ENCODE measurements at regions not wholly inside any gene's neighbourhood (a gene's known extent, or its start where the extent isn't known, plus 50 kb on each side); places are given as distances from the start of the nearest gene placed in this dataset.

DNA sequence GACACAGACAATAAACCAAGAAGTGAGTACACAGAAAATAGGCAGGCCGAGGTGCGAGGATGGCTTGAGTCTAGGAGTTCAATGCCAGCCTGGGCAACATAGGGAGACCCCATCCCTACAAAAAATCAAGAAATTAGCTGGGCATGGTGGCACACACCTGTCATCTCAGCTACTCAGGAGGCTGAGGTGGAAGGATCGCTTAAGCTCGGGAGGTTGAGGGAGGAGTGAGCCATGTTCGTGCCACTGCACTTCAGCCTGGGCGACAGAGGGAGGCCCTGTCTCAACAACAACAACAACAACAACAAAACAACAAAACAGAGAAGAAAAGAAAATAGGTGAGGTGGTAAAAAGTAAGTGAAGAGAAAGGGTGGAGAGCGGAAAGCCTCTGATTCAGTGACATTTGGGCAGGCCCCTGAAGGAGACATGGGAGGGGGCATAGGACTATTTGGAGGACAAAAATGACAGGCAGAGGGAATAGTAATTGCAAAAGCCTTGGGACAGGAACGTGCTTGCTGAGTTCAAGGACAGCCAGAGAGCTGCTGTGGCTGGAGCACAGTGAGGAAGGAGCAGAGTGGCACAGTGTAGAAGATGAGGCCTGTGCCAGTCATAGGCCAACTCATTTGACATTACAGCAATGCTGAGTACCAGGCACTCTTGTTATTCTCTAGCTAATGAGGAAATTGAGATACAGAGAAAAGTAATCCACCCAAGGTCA is 160.6 kb downstream of the VEGFA start:
- TF ChIP-seq, protein P1, sequence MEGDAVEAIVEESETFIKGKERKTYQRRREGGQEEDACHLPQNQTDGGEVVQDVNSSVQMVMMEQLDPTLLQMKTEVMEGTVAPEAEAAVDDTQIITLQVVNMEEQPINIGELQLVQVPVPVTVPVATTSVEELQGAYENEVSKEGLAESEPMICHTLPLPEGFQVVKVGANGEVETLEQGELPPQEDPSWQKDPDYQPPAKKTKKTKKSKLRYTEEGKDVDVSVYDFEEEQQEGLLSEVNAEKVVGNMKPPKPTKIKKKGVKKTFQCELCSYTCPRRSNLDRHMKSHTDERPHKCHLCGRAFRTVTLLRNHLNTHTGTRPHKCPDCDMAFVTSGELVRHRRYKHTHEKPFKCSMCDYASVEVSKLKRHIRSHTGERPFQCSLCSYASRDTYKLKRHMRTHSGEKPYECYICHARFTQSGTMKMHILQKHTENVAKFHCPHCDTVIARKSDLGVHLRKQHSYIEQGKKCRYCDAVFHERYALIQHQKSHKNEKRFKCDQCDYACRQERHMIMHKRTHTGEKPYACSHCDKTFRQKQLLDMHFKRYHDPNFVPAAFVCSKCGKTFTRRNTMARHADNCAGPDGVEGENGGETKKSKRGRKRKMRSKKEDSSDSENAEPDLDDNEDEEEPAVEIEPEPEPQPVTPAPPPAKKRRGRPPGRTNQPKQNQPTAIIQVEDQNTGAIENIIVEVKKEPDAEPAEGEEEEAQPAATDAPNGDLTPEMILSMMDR (IDR thresholded peaks at IDR 0.05): no peak
- TF ChIP-seq POLR2A (IDR thresholded peaks at IDR 0.05): no peak
